GM12875 (cell line): ENCODE measurements at regions not wholly inside any gene's neighbourhood (a gene's known extent, or its start where the extent isn't known, plus 50 kb on each side); places are given as distances from the start of the nearest gene placed in this dataset.

ENCODE experiments used
- H3K4me3 ChIP-seq: one replicate; pipeline ENCODE4 v1.5.1; 2011; ENCODE audit warnings: low read depth, low read length, control low read depth
- CTCF ChIP-seq: IDR thresholded peaks from 2 replicates; pipeline ENCODE4 v1.5.1; 2011; ENCODE audit warnings: low read depth, mild to moderate bottlenecking, control low read depth, inconsistent platforms, low read length, moderate library complexity, borderline replicate concordance; ENCODE audit not compliant: insufficient read depth

- no peak for TF ChIP-seq CTCF
- H3K4me3 ChIP-seq, result peak overlapping the region; percentile 27
Observed at GRCh38 chr1:235011064-235011598, 117.5 kb downstream of the TOMM20 start.

- no peak overlapping the region for H3K4me3 ChIP-seq
- no peak for TF ChIP-seq CTCF
Observed at GRCh38 chr1:235009561-235010306, 118.9 kb downstream of the TOMM20 start.

- no peak for TF ChIP-seq CTCF
- H3K4me3 ChIP-seq, result no peak overlapping the region
Observed at GRCh38 chr1:235009074-235009473, 119.6 kb downstream of the TOMM20 start.

GRCh38 chr1:235008239-235008638 lies 120.4 kb downstream of the TOMM20 start:
- no peak for TF ChIP-seq CTCF
- no peak overlapping the region for H3K4me3 ChIP-seq

GRCh38 chr1:235006816-235007215 lies 121.8 kb downstream of the TOMM20 start:
- H3K4me3 ChIP-seq, result no peak overlapping the region

GRCh38 chr1:235006132-235006721 lies 122.4 kb downstream of the TOMM20 start:
- H3K4me3 ChIP-seq, result no peak overlapping the region
- TF ChIP-seq CTCF, result no peak

More at GRCh38 chr1:235006816-235007215, 121.8 kb downstream of the TOMM20 start:
- no peak for TF ChIP-seq CTCF
